NCI-H2227 treated with DMSO at 0.1 percent for 48 hours (cell line): ENCODE measurements at regions not wholly inside any gene's neighbourhood (a gene's known extent, or its start where the extent isn't known, plus 50 kb on each side); places are given as distances from the start of the nearest gene placed in this dataset.
"Not testable (repeated sequence)": the region's sequence is repeated elsewhere in the genome, so short reads cannot be mapped to it uniquely, and the experiment has no call there.

Experiments used
- DNase-seq: peaks from one replicate; lab custom pipeline; 2025; lab: John Stamatoyannopoulos, UW

DNA sequence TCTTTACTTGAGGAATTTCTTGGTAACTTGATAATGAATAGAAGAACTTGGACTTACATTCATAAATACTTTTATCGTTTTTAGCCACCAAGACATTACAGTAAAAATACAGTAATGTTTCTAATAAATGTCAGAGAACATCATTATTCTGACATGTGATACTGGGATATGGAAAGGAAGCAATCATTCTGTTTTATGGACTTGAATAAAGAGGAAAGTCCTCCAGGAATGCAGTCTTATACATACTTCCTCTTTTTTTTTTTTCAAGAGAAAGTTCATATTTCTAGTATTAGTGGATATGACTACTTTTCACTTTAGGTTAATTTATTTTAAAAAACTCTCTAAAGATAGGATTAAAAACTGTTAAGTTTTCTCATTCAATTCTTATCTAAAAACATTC lies 220.0 kb upstream of the SEMA3C start:
- no peak for DNase-seq

- DNase-seq, result no peak
These were observed 216.5 kb upstream of the SEMA3C start for GRCh38 chr7:81135324-81135723.

DNA sequence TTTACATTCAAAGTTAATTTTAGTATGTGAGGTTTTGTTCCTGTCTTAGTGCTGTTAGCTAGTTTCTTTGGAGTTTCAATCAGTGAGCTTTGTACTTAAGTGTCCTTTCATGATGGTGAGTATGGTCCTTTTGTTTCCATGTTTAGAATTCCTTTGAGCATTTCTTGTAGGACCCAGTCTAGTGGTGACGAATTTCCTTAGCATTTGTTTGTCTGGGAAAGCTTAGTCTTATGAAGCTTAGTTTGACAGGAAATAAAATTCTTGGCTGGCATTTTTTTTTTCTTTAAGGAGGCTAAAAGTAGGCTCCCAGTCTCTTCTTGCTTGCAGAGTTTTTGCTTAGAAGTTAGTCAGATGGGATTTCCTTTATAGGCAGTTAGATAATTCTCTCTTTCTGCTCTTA lies 209.2 kb upstream of the SEMA3C start:
- no peak for DNase-seq

- DNase-seq, result no peak
These were observed 202.0 kb upstream of the SEMA3C start for GRCh38 chr7:81120803-81121202.

- DNase-seq, result no peak
These were observed 201.3 kb upstream of the SEMA3C start for GRCh38 chr7:81120111-81120510.

GRCh38 chr7:81114633-81115032 lies 195.8 kb upstream of the SEMA3C start:
- no peak for DNase-seq

- no peak for DNase-seq
These were observed 193.9 kb upstream of the SEMA3C start for GRCh38 chr7:81112731-81113130.

DNA sequence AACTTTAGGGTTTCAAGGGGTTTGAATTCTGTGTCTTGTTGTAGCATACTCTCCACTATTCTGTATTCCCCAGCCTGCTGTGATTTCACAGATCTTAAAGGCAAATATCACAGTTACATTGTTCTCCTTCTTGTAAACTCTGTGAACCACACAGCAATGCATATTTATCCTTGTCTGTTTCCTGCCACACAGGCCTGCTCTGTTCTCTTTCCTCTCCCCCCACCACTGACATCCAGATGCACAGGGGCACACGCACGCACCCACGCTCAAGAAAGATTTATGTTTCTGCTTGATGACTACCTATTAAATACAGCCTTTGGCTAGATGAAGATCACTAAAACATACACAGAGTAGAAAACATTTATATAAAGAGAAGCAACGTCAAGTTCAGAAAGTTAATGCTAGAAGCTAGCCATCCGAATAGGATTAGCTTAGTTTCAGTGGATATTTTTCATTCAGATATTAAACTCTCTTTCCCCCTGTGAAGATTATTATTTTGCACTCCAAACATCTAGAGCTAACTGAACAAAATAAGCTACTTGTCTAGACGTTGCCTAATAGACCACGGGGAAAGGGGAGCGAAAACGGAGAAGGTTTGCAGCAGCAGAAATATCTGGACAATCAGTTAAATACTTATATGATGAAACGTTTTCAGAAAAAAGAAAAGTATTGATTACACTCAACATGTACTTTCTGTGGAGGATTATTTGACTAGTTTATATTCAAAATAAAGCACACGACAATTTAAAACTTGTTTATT lies 193.1 kb upstream of the SEMA3C start:
- peak; percentile 80 for DNase-seq

- peak; percentile 32 for DNase-seq
These were observed 192.5 kb upstream of the SEMA3C start for GRCh38 chr7:81111358-81111757.

- DNase-seq, result peak; percentile 46
These were observed 191.8 kb upstream of the SEMA3C start for GRCh38 chr7:81110673-81111072.

DNA sequence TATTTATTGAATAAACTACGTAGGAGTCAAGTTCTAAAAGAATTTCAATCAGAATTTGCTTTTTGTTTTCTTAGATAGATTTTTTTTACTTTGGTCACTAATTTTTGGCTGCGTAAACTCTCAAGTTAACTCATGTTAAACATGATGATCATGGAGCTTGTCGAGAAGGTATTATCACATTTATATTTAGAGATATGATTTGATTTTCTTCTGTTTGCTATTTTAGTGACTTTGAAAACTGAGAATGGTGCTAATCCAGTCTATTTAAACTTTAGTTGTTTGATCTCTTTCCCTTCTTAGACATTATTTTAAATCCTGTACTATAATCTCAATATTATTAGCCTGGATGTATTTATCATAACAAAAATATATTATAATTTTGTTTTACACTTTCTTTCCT lies 179.4 kb upstream of the SEMA3C start:
- no peak for DNase-seq

DNA sequence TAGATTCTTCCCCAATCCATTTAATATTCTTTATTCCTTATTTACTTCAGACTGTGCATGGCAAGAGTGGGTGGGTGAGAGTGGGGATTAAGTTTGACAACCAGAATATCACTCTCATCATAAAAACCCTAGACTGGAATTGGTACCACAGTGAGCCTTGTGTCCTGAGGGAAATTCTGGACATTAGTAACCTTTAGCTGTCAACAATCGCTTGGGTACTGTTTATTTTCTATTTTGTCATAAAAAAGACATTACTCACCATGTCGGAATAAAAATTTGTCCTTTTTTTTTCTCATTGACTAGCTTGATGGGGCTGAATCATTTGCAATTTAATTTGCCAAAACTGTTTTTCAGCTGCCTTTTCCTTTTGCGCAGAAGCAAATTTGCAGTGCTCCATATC lies 176.1 kb upstream of the SEMA3C start:
- no peak for DNase-seq

- DNase-seq, result no peak
These were observed 162.8 kb upstream of the SEMA3C start for GRCh38 chr7:81081616-81082015.

- no peak for DNase-seq
These were observed 161.7 kb upstream of the SEMA3C start for GRCh38 chr7:81080553-81080952.

DNA sequence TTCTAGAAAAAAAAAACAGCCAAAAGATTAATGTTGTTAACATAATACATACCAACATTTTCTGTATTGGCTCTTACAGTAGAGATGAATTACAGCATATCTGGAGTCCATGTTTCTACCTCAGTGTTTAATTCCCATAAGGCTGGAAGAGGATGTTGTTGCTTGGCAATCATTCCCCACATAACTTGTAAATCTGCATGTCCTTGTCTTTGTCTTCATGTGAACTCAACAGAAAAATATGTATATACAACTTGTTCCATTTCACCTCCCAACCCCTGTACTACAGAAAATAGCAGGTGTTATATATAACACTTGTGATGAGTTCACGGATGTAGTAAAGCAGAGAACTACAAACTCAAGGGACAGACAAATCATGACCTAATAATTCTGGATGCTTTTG lies 160.9 kb upstream of the SEMA3C start:
- no peak for DNase-seq

GRCh38 chr7:81075150-81075549 lies 156.3 kb upstream of the SEMA3C start:
- no peak for DNase-seq

DNA sequence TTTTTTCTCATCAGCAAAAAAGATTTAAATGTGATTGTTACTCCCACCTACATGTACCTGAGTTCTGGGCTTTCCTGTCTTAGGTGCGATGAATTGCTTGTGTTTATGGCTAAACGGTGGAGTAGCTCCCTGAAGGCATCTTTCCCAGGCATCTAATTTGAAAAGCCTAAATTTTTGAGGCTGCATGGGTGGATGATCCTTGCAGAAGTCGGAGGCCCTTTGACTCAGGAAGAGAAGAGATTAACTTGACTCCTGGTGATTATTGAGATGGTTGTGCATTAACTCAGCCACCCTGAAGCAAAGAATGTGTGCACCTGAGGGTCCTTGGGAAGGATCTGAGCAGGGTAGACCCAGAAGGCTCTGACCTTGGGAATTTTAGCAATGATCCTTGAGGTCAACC lies 155.6 kb upstream of the SEMA3C start:
- DNase-seq, result no peak

GRCh38 chr7:81073931-81074251 lies 155.0 kb upstream of the SEMA3C start:
- no peak for DNase-seq

- DNase-seq, result no peak
These were observed 152.1 kb upstream of the SEMA3C start for GRCh38 chr7:81070956-81071355.

DNA sequence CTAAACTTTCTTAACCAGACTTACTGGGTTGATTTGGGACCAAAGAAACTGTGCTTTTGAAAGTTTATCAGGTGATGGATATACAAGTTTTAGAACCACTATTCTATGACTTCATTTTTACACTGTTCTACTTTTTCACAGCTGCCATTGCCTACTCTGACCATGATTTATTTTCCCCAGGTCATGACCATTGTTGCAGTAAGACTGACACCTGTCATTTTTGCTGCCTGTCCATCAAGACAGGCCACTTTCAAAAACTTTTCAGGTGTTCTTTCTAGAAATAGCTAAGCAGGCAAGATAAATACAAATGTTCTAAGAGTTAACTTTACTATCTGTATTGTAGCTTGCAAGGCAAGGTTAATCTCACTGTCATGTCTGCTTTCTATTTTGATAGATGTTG lies 147.9 kb upstream of the SEMA3C start:
- no peak for DNase-seq

GRCh38 chr7:81064426-81064825 lies 145.6 kb upstream of the SEMA3C start:
- peak; percentile 36 for DNase-seq

- no peak for DNase-seq
These were observed 143.9 kb upstream of the SEMA3C start for GRCh38 chr7:81062755-81063154.

DNA sequence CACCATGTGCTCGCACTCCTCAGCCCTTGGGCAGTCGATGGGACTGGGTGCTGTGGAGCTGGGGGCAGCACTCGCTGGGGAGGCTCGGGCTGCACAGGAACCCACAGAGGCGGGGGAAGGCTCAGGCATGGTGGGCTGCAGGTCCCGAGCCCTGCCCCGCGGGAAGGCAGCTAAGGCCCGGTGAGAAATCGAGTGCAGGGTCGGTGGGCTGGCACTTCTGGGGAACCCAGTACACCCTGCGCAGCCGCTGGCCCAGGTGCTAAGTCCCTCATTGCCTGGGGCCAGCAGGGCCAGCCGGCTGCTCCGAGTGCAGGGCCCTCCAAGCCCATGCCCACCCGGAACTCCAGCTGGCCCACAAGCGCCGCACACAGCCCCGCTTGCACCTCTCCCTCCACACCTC lies 138.6 kb upstream of the SEMA3C start:
- not testable (repeated sequence) for DNase-seq

DNA sequence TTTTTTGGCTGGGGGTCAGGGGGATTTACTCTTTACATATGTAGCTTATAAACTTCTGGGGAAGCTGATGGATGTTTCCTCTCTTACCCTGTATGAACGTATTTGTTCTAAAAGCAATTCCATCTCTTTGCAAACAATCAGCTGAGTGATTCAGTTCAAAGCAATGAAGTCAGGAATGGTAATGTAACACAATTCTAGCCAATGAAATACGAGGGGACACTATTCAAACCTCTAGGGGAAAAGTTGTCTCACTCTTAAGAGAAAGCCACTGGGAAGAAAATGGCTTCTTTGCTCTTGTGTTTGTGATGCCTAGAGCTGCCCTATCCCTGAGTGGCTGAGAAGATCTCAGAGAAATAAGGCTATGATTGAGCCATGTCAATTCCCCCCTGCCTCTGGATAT lies 134.8 kb upstream of the SEMA3C start:
- DNase-seq, result no peak
